SU-DHL-6 (cell line): ENCODE measurements at regions not wholly inside any gene's neighbourhood (a gene's known extent, or its start where the extent isn't known, plus 50 kb on each side); places are given as distances from the start of the nearest gene placed in this dataset.

ENCODE experiments used
- H2AFZ ChIP-seq: fragments of 200-600 bp; sonication (generic); 2 replicates; pipeline ENCODE4 v1.6.1; 2014; ENCODE audit warnings: low read depth, mild to moderate bottlenecking, moderate library complexity, mixed read lengths, antibody characterized with exemption, low read length; ENCODE audit not compliant: severe bottlenecking
- H3F3A ChIP-seq: fragments of 200-600 bp; shearing (Covaris generic); 2 replicates; pipeline ENCODE4 v1.6.0; 2016; ENCODE audit warnings: antibody characterized with exemption, mild to moderate bottlenecking; ENCODE audit not compliant: insufficient read depth
- H3K27ac ChIP-seq: fragments of 200-600 bp; sonication (generic); 2 replicates; pipeline ENCODE4 v1.5.1; 2016; ENCODE audit warnings: low read depth, mild to moderate bottlenecking, low read length, moderate library complexity, mixed read lengths
- H3K27me3 ChIP-seq: fragments of 200-600 bp; sonication (generic), shearing (Covaris generic); 2 replicates; pipeline ENCODE4 v1.6.0; 2014; ENCODE audit warnings: mild to moderate bottlenecking, low read length
- H3K36me3 ChIP-seq: fragments of 200-600 bp; sonication (generic); 2 replicates; pipeline ENCODE4 v1.6.1; 2014; ENCODE audit warnings: mild to moderate bottlenecking, low read length, mixed read lengths
- H3K4me2 ChIP-seq: fragments of 300-600, 200-600 bp; shearing (Covaris generic), sonication (generic); 2 replicates; pipeline ENCODE4 v1.6.0; 2014; ENCODE audit warnings: low read length, low read depth, mild to moderate bottlenecking; ENCODE audit not compliant: poor library complexity, severe bottlenecking
- H3K4me3 ChIP-seq: fragments of 200-600 bp; sonication (generic); 2 replicates; pipeline ENCODE4 v1.5.1; 2014; ENCODE audit warnings: antibody characterized with exemption, low read length, mild to moderate bottlenecking, mixed read lengths; ENCODE audit not compliant: insufficient read depth, poor library complexity, severe bottlenecking
- H3K79me2 ChIP-seq: fragments of 200-600 bp; sonication (generic); 2 replicates; pipeline ENCODE4 v1.6.1; 2014; ENCODE audit warnings: mild to moderate bottlenecking, low read length, moderate library complexity; ENCODE audit not compliant: insufficient read depth
- H3K9ac ChIP-seq: fragments of 200-600 bp; sonication (generic); 2 replicates; pipeline ENCODE4 v1.7.0; 2014; ENCODE audit warnings: mild to moderate bottlenecking, low read length
- H3K9me2 ChIP-seq: fragments of 200-600 bp; sonication (generic); replicated peaks from 2 replicates; pipeline ENCODE4 v1.6.1; 2014; ENCODE audit warnings: low read length; ENCODE audit not compliant: insufficient read depth
- H3K9me3 ChIP-seq: fragments of 200-600 bp; sonication (generic); 2 replicates; pipeline ENCODE4 v1.6.1; 2014; ENCODE audit warnings: low read length, mixed read lengths; ENCODE audit not compliant: insufficient read depth
- H4K20me1 ChIP-seq: fragments of 200-600 bp; sonication (generic); 2 replicates; pipeline ENCODE4 v1.6.1; 2014; ENCODE audit warnings: low read depth, mild to moderate bottlenecking, antibody characterized with exemption, low read length, moderate library complexity, mixed read lengths
- EZH2phosphoT487 ChIP-seq: fragments of 200-600 bp; sonication (generic), shearing (Covaris generic); conservative IDR thresholded peaks from 2 replicates; pipeline ENCODE4 v1.6.1; 2018; ENCODE audit warnings: mild to moderate bottlenecking, antibody characterized with exemption, low read length, moderate library complexity, mixed read lengths
- TF ChIP-seq, protein P1 (sequence below): fragments of 200-600 bp; sonication (generic); IDR thresholded peaks from one replicate; pipeline ENCODE4 v1.5.1; 2017; ENCODE audit warnings: antibody characterized with exemption, mild to moderate bottlenecking, low read length, moderate library complexity; ENCODE audit not compliant: insufficient read depth, poor library complexity, severe bottlenecking

DNA sequence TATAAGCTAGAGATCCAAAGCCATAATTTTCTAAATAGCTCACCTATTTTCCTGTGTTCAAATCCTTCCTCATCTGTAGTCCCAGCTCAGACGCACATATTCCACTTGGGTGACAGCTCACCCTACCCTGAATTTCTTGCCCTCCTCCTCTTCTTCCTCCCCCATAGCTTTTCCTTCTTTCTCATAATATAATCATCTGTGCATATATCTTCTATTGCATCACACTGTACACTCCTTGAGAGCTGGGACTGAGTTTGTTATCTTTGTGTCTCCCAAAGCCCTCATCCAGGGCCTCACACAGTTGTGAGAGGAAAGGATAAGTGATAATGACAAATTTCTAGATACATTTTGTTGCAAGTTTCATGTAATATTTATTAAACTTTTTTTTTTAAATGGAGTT lies 55.9 kb upstream of the RTN4 start:
- Histone ChIP-seq H3K4me3 (no peak overlapping the region), H3K9me2 (no peaks in the 10 kb centered on the region), H3K36me3 (no peaks in the 10 kb centered on the region), H3K9me3 (no peaks in the 10 kb centered on the region), H3K4me2 (no peak overlapping the region), H3K27me3 (no peaks in the 10 kb centered on the region), H2AFZ (no peak overlapping the region), H3K9ac (no peak overlapping the region), H3F3A (no peaks in the 10 kb centered on the region), H3K27ac (no peak overlapping the region), H4K20me1 (no peaks in the 10 kb centered on the region), H3K79me2 (no peaks in the 10 kb centered on the region)
- TF ChIP-seq, protein P1, sequence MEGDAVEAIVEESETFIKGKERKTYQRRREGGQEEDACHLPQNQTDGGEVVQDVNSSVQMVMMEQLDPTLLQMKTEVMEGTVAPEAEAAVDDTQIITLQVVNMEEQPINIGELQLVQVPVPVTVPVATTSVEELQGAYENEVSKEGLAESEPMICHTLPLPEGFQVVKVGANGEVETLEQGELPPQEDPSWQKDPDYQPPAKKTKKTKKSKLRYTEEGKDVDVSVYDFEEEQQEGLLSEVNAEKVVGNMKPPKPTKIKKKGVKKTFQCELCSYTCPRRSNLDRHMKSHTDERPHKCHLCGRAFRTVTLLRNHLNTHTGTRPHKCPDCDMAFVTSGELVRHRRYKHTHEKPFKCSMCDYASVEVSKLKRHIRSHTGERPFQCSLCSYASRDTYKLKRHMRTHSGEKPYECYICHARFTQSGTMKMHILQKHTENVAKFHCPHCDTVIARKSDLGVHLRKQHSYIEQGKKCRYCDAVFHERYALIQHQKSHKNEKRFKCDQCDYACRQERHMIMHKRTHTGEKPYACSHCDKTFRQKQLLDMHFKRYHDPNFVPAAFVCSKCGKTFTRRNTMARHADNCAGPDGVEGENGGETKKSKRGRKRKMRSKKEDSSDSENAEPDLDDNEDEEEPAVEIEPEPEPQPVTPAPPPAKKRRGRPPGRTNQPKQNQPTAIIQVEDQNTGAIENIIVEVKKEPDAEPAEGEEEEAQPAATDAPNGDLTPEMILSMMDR, result no peak
- TF ChIP-seq EZH2phosphoT487, result no peak

- TF ChIP-seq, protein P1, result no peak
- TF ChIP-seq EZH2phosphoT487, result no peak
- Histone ChIP-seq H3K9me2 (no peaks in the 10 kb centered on the region), H3K9ac (no peak overlapping the region), H3K36me3 (no peaks in the 10 kb centered on the region), H3K79me2 (no peaks in the 10 kb centered on the region), H2AFZ (no peak overlapping the region), H3K27me3 (no peaks in the 10 kb centered on the region), H4K20me1 (no peaks in the 10 kb centered on the region), H3K9me3 (no peaks in the 10 kb centered on the region), H3K27ac (no peak overlapping the region), H3K4me2 (no peak overlapping the region), H3F3A (no peaks in the 10 kb centered on the region), H3K4me3 (no peak overlapping the region)
These were observed 55.2 kb upstream of the RTN4 start for GRCh38 chr2:55105456-55105855.

DNA sequence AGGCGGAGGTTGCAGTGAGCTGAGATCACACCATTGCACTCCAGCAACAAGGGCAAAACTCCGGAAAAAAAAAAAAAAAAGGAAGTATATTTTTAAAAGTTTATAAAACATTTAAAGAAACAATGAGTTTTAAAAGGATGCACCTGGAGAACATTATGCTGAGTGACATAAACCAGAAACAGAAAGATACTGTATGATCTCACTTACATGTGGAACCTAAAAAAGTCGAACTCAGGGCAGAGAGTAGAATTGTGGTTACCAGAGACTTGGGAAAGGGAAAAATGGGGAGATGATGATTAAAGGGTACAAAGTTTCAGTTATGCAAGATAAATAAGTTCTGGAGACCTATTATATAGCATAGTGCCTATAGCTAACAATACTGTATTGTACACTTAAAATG lies 52.8 kb upstream of the RTN4 start:
- no peaks in the 10 kb centered on the region for H3K9me2 ChIP-seq
- H4K20me1 ChIP-seq, result no peaks in the 10 kb centered on the region
- no peak overlapping the region for H3K27ac ChIP-seq
- TF ChIP-seq, protein P1, result no peak
- no peak for TF ChIP-seq EZH2phosphoT487
- no peak overlapping the region for H3K4me3 ChIP-seq
- no peaks in the 10 kb centered on the region for H3F3A ChIP-seq
- H3K27me3 ChIP-seq, result no peaks in the 10 kb centered on the region
- H2AFZ ChIP-seq, result no peak overlapping the region
- H3K79me2 ChIP-seq, result no peaks in the 10 kb centered on the region
- no peak overlapping the region for H3K9ac ChIP-seq
- H3K36me3 ChIP-seq, result no peaks in the 10 kb centered on the region
- no peaks in the 10 kb centered on the region for H3K9me3 ChIP-seq
- no peak overlapping the region for H3K4me2 ChIP-seq
